ENCODE measurements at regions not wholly inside any gene's neighbourhood (a gene's known extent, or its start where the extent isn't known, plus 50 kb on each side); places are given as distances from the start of the nearest gene placed in this dataset.
"Not testable (repeated sequence)": the region's sequence is repeated elsewhere in the genome, so short reads cannot be mapped to it uniquely, and the experiment has no call there.

DNA sequence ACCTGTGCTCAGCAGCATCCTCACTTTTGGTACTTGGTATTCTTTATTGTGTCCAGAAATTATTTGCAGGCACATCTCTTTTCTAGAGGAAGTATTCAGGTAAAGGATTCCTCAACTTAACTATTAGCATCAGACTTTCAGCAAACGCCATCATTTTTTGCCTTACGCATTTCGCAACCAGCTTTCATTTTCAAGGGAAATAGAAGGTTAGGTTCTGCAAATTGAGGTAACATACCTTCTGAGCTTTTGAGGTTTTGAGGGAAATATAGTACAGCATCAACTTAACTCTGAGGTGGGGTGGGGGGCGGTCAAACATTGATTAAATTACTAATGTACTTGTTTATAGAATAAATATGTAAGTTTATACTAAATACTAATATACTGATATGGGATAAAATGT lies 243.6 kb upstream of the RIMS1 start:
- no peak for DNase-seq

DNA sequence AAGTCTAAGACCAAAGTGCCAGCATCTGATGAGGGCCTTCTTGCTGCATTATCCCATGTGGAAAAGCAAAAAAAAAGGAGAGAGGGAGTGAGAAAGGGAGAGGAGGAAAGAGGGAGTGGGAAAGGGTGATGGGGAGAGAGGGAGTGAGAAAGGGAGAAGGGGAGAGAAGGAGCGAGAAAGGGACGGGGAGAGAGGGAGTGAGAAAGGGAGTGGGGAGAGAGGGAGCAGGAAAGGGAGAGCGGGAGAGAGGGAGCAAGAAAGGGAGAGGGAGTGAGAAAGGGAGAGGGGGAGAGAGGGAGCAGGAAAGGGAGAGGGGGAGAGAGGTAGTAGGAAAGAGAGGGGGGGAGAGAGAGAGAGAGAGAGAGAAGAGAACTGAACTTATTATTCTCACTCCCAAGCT lies 241.1 kb upstream of the RIMS1 start:
- DNase-seq = no peak

DNA sequence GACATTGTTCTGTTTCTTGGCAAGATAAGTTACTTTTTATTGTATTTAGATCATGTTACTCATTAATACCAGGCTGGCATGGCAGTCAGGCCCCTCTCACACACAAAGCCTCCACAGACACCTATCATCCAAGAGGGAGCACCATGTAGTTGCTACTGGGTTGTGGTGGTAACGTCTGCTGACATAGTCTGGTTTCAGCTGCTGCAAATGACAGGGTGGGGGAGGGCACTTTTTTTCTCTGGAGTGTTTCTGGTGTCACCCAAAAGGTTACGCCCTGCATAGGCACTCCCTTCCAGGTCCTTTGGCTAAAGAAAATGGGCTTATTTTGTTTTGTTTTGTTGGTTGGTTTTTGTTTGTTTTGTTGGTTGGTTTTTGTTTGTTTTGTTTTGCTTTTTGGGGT lies 236.4 kb upstream of the RIMS1 start:
- no peak for DNase-seq

DNA sequence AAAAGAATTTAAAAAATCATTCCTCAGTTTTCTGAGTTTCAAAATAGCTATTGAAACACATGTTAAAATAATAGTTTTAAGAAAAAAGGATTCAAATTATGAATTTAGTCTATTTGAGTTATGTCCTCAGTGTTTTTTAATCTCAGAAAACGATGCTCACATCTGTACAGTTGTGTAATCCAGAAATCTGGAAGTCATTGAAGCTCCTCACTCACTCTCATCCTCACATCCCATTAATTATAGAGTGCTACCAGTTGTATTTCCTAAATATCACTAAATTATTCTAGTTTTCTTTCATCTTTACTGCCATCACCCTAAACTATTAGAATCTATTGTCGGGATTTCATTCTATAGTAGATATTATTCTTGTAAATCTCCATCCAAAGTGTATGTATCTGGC lies 234.7 kb upstream of the RIMS1 start:
- DNase-seq = no peak

GRCh38 chr6:71656121-71656520 lies 230.2 kb upstream of the RIMS1 start:
- no peak for DNase-seq

- DNase-seq = no peak
Observed at GRCh38 chr6:71665931-71666330, 220.4 kb upstream of the RIMS1 start.

- no peak for DNase-seq
Observed at GRCh38 chr6:71672876-71673275, 213.5 kb upstream of the RIMS1 start.

GRCh38 chr6:71675386-71675785 lies 211.0 kb upstream of the RIMS1 start:
- no peak for DNase-seq

- DNase-seq = no peak
Observed at GRCh38 chr6:71676298-71676697, 210.1 kb upstream of the RIMS1 start.

GRCh38 chr6:71678091-71678490 lies 208.3 kb upstream of the RIMS1 start:
- no peak for DNase-seq

DNA sequence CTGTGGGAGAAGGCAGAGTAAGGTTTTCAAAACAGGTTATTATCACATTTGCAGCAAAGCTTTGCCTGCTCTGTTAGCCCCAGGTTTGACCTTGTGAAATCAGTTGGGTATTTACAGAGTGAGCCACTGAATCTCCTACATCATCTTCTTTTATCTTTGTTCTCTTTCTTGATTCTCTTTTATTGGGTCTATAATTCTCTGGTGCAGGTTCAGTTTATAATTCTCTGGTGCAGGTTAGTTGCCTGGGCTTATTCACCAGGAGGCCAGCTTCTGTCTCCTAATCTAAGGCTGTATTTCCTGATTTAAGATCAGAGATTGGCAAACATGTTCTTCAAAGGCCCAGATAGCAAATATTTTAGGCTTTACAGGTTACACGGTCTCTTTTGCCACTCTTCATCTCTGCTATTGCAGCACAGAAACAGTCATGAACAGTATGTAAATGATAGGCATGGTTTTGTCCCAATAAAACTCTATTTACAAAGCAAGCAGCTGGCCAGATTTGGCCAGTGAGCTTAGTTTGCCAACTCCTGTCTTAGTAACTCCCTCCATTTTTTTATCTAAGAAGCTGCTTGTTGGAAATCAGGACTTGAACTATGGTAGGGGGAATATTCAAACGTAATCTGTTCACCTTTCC lies 205.0 kb upstream of the RIMS1 start:
- no peak for DNase-seq

- not testable (repeated sequence) for DNase-seq
Observed at GRCh38 chr6:71686021-71686677, 200.2 kb upstream of the RIMS1 start.

- DNase-seq = no peak
Observed at GRCh38 chr6:71698702-71699101, 187.6 kb upstream of the RIMS1 start.

GRCh38 chr6:71706523-71706922 lies 179.8 kb upstream of the RIMS1 start:
- no peak for DNase-seq

GRCh38 chr6:71707059-71707458 lies 179.3 kb upstream of the RIMS1 start:
- no peak for DNase-seq

- DNase-seq = no peak
Observed at GRCh38 chr6:71720705-71721104, 165.6 kb upstream of the RIMS1 start.

DNA sequence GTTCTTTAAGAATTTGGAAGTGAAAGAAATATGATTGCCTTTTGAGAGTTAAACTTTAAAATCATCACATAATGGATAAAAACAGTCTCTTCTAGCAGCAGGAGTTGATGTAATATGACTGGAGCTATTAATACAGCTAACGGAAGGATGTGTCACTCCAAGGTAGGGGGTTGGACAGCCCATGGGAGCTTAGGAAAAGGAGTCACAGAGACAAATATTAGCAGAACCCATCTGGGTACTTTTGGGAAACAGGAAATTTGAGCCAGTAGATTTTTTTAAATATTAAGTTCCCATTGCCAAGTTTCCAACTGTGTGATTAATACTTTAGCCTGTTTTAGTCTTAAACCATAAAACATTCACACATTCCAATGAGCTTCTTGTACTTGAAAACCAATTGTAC lies 164.7 kb upstream of the RIMS1 start:
- no peak for DNase-seq

DNA sequence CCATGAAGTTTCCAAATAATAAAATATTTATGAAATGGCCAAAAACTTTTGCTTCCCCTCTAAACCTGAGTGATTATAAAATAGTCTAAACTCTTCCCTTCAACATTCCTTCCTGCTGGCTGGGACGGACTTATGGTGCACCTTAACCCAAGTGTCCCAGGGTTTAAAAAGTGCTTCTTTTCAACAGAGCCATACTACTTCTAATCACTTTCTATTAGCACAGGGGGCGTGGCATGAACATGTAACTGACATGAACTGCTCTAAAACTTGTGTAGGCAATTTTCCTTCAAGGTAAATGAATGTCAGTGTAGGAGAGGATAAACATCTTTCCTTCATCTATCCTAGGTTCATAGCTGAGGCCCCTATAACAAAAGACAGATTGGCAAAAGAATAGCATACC lies 163.6 kb upstream of the RIMS1 start:
- no peak for DNase-seq

DNA sequence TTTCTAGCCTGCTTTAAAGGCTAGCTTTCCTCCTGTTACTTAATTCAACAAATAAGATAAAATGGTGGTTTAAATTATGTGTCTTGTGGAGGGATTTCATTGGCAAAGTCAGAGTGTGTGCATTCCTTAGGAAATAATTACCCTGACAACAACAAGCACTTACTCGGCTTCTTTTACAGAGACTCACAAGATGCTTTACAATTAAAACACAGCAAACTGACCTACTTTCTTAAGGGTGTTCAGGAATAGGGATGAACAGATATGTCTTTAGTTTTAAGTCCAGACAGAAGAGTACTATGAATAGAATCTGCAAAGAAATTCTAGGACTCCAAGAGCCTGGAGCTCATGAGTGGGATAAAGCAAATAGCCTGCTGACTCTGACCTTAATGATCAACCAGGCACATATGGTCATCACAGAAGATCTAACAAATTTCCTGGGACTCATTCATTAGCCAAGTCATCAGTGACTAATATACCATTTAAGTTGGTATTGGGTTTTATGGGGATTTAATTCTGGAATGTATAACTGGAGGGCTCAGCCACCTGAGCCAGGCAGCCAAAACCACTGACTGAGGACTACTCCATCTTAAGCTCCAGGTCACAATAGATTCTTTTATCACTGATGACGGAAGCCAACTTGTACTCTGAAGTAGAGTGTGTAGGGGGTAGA lies 161.8 kb upstream of the RIMS1 start:
- DNase-seq = no peak

DNA sequence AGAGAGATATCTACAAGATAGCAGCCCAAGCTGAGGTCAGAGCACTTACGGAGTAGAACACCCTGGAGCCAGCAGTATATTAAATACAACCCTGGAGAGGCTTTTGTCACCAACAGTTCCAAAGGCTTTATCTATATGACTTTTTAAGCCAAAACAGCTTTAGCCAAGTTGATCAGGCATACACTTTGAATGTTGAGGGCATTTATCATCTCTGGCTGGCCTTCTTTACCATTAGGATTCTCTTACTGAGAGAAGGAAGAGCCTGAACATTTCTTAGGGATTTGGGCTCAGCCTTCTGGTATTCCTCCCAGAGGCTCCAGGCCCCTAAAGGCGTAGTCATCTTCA lies 161.3 kb upstream of the RIMS1 start:
- no peak for DNase-seq

- DNase-seq = no peak
Observed at GRCh38 chr6:71726121-71726520, 160.2 kb upstream of the RIMS1 start.

DNA sequence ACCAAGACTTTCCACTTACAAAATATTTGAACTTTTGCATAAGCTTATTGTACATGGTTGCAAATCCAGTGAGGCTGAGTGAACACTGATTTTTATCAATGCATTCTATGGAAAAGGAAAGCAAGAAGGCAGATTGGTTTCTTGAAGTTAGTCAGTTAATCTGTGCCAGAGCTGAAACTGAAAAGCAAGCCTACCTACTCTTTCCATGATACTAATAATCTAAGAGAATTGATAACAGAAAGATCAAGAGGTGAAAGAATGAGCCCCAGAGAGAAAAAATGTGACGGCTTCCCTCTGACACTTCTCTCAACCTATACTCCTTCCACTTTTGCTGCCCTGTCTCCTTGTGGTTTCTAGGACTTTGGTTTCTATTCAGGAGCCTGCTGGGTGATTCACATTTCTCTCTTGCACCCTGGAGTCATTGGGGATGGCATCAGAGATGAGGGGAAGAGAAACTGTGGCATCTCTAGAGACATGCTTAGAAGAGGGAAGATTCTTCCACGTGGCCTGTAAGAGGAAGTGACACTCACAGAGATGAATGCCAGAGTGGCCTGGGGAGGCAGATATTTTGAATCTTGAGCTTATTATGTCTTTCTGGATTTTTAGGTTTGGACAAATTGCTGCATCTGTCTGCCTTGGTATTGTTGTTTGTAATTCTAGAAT lies 158.6 kb upstream of the RIMS1 start:
- DNase-seq = no peak

GRCh38 chr6:71730284-71730683 lies 156.1 kb upstream of the RIMS1 start:
- DNase-seq = no peak
